Suppressor macrophage treated with lipopolysaccharide for 4 hours (primary cell): ENCODE measurements at regions not wholly inside any gene's neighbourhood (a gene's known extent, or its start where the extent isn't known, plus 50 kb on each side); places are given as distances from the start of the nearest gene placed in this dataset.

ENCODE experiments used
- DNase-seq: peaks from one replicate; pipeline ENCODE4 v3.0.0-alpha.2; 2020

GRCh38 chr21:35232545-35233176 lies 183.6 kb upstream of the RUNX1 start:
- no peak for DNase-seq

GRCh38 chr21:35231090-35231489 lies 182.0 kb upstream of the RUNX1 start:
- DNase-seq = no peak

- no peak for DNase-seq
Observed at GRCh38 chr21:35229290-35229689, 180.2 kb upstream of the RUNX1 start.

- no peak for DNase-seq
Observed at GRCh38 chr21:35227786-35228185, 178.7 kb upstream of the RUNX1 start.

- DNase-seq = peak; percentile 27
Observed at GRCh38 chr21:35226968-35227744, 178.1 kb upstream of the RUNX1 start.

- DNase-seq = no peak
Observed at GRCh38 chr21:35226328-35226727, 177.2 kb upstream of the RUNX1 start.

GRCh38 chr21:35225573-35225972 lies 176.5 kb upstream of the RUNX1 start:
- no peak for DNase-seq

GRCh38 chr21:35223480-35224156 lies 174.5 kb upstream of the RUNX1 start:
- no peak for DNase-seq

GRCh38 chr21:35222541-35222941 lies 173.4 kb upstream of the RUNX1 start:
- DNase-seq = peak; percentile 48

- no peak for DNase-seq
Observed at GRCh38 chr21:35222021-35222420, 172.9 kb upstream of the RUNX1 start.

GRCh38 chr21:35220301-35220700 lies 171.2 kb upstream of the RUNX1 start:
- DNase-seq = no peak

GRCh38 chr21:35219719-35220118 lies 170.6 kb upstream of the RUNX1 start:
- no peak for DNase-seq

GRCh38 chr21:35219291-35219690 lies 170.2 kb upstream of the RUNX1 start:
- DNase-seq = no peak

- no peak for DNase-seq
Observed at GRCh38 chr21:35217504-35218060, 168.5 kb upstream of the RUNX1 start.

GRCh38 chr21:35216996-35217395 lies 167.9 kb upstream of the RUNX1 start:
- no peak for DNase-seq

GRCh38 chr21:35215870-35216269 lies 166.8 kb upstream of the RUNX1 start:
- no peak for DNase-seq

GRCh38 chr21:35212393-35213127 lies 163.5 kb upstream of the RUNX1 start:
- no peak for DNase-seq

- no peak for DNase-seq
Observed at GRCh38 chr21:35211782-35212181, 162.7 kb upstream of the RUNX1 start.

- DNase-seq = no peak
Observed at GRCh38 chr21:35210093-35210492, 161.0 kb upstream of the RUNX1 start.

GRCh38 chr21:35208810-35209517 lies 159.9 kb upstream of the RUNX1 start:
- DNase-seq = no peak

GRCh38 chr21:35208104-35208503 lies 159.0 kb upstream of the RUNX1 start:
- DNase-seq = no peak

- no peak for DNase-seq
Observed at GRCh38 chr21:35207322-35207721, 158.2 kb upstream of the RUNX1 start.
